Cardiac muscle cell (in vitro differentiated cells and primary cell): ENCODE measurements at regions not wholly inside any gene's neighbourhood (a gene's known extent, or its start where the extent isn't known, plus 50 kb on each side); places are given as distances from the start of the nearest gene placed in this dataset.

ENCODE experiments used
- DNase-seq, 2 donors: peaks; one replicate each; pipeline versions ENCODE4 v3.0.0 to v3.0.0-alpha.2; 2010 to 2017; ENCODE audit warnings: low read depth in 1 of 2, low spot score in 1 of 2
- H3K27ac ChIP-seq: fragments of 200-600 bp; sonication (generic); 2 replicates; pipeline ENCODE4 v1.5.1; 2016
- H3K27me3 ChIP-seq: fragments of 200-600 bp; sonication (generic); 2 replicates; pipeline ENCODE4 v1.6.0; 2016; ENCODE audit warnings: control low read depth
- H3K36me3 ChIP-seq: fragments of 200-600 bp; sonication (generic); 2 replicates; pipeline ENCODE4 v1.5.1; 2016; ENCODE audit warnings: control low read depth
- H3K4me1 ChIP-seq: fragments of 200-600 bp; sonication (generic); 2 replicates; pipeline ENCODE4 v1.8.1; 2017; ENCODE audit warnings: low read depth, mild to moderate bottlenecking, mixed run types
- H3K4me3 ChIP-seq: fragments of 200-600 bp; sonication (generic); 2 replicates; pipeline ENCODE4 v1.5.1; 2016; ENCODE audit warnings: mild to moderate bottlenecking
- H3K9me3 ChIP-seq: fragments of 200-600 bp; sonication (generic); 2 replicates; pipeline ENCODE4 v1.5.1; 2017; ENCODE audit warnings: low read depth, mild to moderate bottlenecking, control low read depth
- TF ChIP-seq, protein P1 (sequence below): IDR thresholded peaks from 2 replicates; pipeline ENCODE4 v1.5.1; 2012; ENCODE audit warnings: low read depth, mild to moderate bottlenecking, low read length

GRCh38 chr1:110281363-110282290 is 57.5 kb upstream of the RBM15 start:
- H3K36me3 ChIP-seq: no peaks in the 10 kb centered on the region
- no peaks in the 10 kb centered on the region for H3K27me3 ChIP-seq
- H3K4me3 ChIP-seq: no peak overlapping the region
- no peaks in the 10 kb centered on the region for H3K4me1 ChIP-seq
- TF ChIP-seq, protein P1, sequence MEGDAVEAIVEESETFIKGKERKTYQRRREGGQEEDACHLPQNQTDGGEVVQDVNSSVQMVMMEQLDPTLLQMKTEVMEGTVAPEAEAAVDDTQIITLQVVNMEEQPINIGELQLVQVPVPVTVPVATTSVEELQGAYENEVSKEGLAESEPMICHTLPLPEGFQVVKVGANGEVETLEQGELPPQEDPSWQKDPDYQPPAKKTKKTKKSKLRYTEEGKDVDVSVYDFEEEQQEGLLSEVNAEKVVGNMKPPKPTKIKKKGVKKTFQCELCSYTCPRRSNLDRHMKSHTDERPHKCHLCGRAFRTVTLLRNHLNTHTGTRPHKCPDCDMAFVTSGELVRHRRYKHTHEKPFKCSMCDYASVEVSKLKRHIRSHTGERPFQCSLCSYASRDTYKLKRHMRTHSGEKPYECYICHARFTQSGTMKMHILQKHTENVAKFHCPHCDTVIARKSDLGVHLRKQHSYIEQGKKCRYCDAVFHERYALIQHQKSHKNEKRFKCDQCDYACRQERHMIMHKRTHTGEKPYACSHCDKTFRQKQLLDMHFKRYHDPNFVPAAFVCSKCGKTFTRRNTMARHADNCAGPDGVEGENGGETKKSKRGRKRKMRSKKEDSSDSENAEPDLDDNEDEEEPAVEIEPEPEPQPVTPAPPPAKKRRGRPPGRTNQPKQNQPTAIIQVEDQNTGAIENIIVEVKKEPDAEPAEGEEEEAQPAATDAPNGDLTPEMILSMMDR: no peak
- no peaks in the 10 kb centered on the region for H3K9me3 ChIP-seq
- DNase-seq: no peak
- no peak overlapping the region for H3K27ac ChIP-seq

DNA sequence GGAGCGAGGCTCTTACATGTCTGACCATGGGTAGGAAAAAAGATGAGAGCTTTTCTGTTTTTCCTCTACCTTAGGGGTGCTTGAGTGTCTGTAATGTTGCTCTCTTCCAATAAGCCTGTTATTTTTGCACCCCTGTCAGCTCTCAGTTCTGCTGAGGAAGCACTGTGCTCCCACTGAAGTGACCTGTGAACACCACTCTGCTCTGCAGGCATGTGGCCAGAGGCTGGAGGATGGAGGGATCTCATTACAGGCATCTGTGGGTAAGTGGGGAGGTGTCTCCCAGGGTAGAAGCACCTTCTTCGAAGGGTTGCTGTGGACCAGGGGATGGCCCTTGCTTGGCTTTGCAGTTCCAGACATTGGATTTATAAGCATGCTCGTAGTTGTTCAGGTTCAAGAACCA is 56.8 kb upstream of the RBM15 start:
- Histone ChIP-seq H3K36me3 (no peaks in the 10 kb centered on the region), H3K4me1 (no peaks in the 10 kb centered on the region), H3K27ac (no peak overlapping the region), H3K9me3 (no peaks in the 10 kb centered on the region), H3K4me3 (no peak overlapping the region), H3K27me3 (no peaks in the 10 kb centered on the region)
- TF ChIP-seq, protein P1: no peak
- DNase-seq: no peak

GRCh38 chr1:110283677-110284076 is 55.5 kb upstream of the RBM15 start:
- TF ChIP-seq, protein P1: no peak
- no peak overlapping the region for H3K27ac ChIP-seq

GRCh38 chr1:110285316-110285715 is 53.9 kb upstream of the RBM15 start:
- TF ChIP-seq, protein P1: no peak
- no peaks in the 10 kb centered on the region for H3K27me3 ChIP-seq
- H3K9me3 ChIP-seq: no peaks in the 10 kb centered on the region
- H3K4me3 ChIP-seq: no peak overlapping the region
- no peaks in the 10 kb centered on the region for H3K36me3 ChIP-seq
- H3K4me1 ChIP-seq: no peaks in the 10 kb centered on the region
- DNase-seq: no peak
- H3K27ac ChIP-seq: no peak overlapping the region

More at GRCh38 chr1:110283677-110284076, 55.5 kb upstream of the RBM15 start:
- H3K36me3 ChIP-seq: no peaks in the 10 kb centered on the region
- no peaks in the 10 kb centered on the region for H3K9me3 ChIP-seq
- no peaks in the 10 kb centered on the region for H3K4me1 ChIP-seq
- H3K4me3 ChIP-seq: no peak overlapping the region
- no peak for DNase-seq
- H3K27me3 ChIP-seq: no peaks in the 10 kb centered on the region

DNA sequence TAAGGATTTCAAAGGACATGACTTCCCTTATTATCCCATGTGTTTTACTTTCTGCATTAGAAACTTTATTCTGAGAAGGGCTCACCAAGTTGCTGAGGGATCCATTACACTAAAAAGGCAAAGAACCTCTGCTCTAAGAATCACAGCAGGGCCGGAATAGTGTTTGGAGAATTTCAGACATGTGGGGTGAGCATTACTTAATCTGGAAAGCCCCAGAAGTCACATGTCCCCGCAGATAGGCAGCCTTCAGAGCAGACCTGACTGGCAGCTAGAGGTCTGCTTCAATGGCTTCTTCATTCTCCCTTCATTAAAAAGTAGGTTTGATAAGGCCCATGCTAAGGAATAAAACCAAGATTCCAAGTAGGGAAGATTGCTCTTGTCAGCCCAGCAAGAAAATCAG is 52.6 kb upstream of the RBM15 start:
- no peaks in the 10 kb centered on the region for H3K4me1 ChIP-seq
- TF ChIP-seq, protein P1: no peak
- no peaks in the 10 kb centered on the region for H3K27me3 ChIP-seq
- no peak for DNase-seq
- no peaks in the 10 kb centered on the region for H3K9me3 ChIP-seq
- no peak overlapping the region for H3K4me3 ChIP-seq
- no peaks in the 10 kb centered on the region for H3K36me3 ChIP-seq
- no peak overlapping the region for H3K27ac ChIP-seq
